Brain microvascular endothelial cell (primary cell): ENCODE measurements at regions not wholly inside any gene's neighbourhood (a gene's known extent, or its start where the extent isn't known, plus 50 kb on each side); places are given as distances from the start of the nearest gene placed in this dataset.
"Not testable (repeated sequence)": the region's sequence is repeated elsewhere in the genome, so short reads cannot be mapped to it uniquely, and the experiment has no call there.

Source experiments
- DNase-seq: peaks from one replicate; pipeline ENCODE4 v3.0.0-alpha.2; 2020
- H3K27ac ChIP-seq: fragments of 250-450 bp; sonication (Bioruptor Pico); 2 replicates; pipeline ENCODE4 v1.5.1; 2020; ENCODE audit warnings: mild to moderate bottlenecking, moderate library complexity
- H3K27me3 ChIP-seq: fragments of 250-450 bp; sonication (Bioruptor Pico); replicated peaks from 2 replicates; pipeline ENCODE4 v1.5.1; 2020; ENCODE audit warnings: mild to moderate bottlenecking
- H3K36me3 ChIP-seq: fragments of 250-450 bp; sonication (Bioruptor Pico); replicated peaks from 2 replicates; pipeline ENCODE4 v1.5.1; 2020; ENCODE audit warnings: mild to moderate bottlenecking
- H3K4me3 ChIP-seq: 2 replicates; pipeline ENCODE4 v1.5.1; 2011; ENCODE audit warnings: low read depth, mild to moderate bottlenecking, control low read depth, low read length, moderate library complexity
- in situ Hi-C: cut with HindIII; loops from 2 replicates; pipeline ENCODE4 v1.10.0; 2017; ENCODE audit warnings: low sequenced_read_pairs, low pct_ligation_motif_present
- TF ChIP-seq, protein P1 (sequence below): IDR thresholded peaks from 2 replicates; pipeline ENCODE4 v1.5.1; 2011; ENCODE audit warnings: low read depth, mild to moderate bottlenecking, moderate library complexity, low read length, control low read depth, inconsistent platforms; ENCODE audit errors: missing control alignments

DNA sequence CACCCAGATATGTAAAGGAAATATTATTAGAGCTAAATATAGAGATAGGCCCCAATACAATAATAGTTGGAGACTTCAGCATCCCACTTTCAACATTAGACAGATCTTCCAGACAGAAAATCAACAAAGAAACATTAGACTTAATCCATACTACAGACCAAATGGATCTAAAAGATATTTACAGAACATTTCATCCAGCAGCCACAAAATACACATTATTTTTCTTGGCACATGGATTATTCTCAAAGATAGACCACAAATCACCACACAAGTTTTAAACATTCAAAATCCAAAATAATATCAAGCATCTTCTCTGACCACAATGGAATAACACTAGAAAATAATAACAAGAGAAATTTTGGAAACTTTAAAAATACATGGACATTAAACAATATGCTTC is 1159.1 kb upstream of the CITED2 start:
- Histone ChIP-seq H3K36me3 (no peaks in the 10 kb centered on the region), H3K27ac (no peak overlapping the region), H3K27me3 (no peaks in the 10 kb centered on the region), H3K4me3 (no peak overlapping the region)
- in situ Hi-C loops = no loop called here
- TF ChIP-seq, protein P1, sequence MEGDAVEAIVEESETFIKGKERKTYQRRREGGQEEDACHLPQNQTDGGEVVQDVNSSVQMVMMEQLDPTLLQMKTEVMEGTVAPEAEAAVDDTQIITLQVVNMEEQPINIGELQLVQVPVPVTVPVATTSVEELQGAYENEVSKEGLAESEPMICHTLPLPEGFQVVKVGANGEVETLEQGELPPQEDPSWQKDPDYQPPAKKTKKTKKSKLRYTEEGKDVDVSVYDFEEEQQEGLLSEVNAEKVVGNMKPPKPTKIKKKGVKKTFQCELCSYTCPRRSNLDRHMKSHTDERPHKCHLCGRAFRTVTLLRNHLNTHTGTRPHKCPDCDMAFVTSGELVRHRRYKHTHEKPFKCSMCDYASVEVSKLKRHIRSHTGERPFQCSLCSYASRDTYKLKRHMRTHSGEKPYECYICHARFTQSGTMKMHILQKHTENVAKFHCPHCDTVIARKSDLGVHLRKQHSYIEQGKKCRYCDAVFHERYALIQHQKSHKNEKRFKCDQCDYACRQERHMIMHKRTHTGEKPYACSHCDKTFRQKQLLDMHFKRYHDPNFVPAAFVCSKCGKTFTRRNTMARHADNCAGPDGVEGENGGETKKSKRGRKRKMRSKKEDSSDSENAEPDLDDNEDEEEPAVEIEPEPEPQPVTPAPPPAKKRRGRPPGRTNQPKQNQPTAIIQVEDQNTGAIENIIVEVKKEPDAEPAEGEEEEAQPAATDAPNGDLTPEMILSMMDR = no peak
- DNase-seq = no peak

- H3K27me3 ChIP-seq = no peaks in the 10 kb centered on the region
- in situ Hi-C loops = no loop called here
- TF ChIP-seq, protein P1 = no peak
- H3K4me3 ChIP-seq = no peak overlapping the region
- DNase-seq = no peak
- H3K27ac ChIP-seq = no peak overlapping the region
- no peaks in the 10 kb centered on the region for H3K36me3 ChIP-seq
These were observed 1130.3 kb upstream of the CITED2 start for GRCh38 chr6:140504776-140505175.

DNA sequence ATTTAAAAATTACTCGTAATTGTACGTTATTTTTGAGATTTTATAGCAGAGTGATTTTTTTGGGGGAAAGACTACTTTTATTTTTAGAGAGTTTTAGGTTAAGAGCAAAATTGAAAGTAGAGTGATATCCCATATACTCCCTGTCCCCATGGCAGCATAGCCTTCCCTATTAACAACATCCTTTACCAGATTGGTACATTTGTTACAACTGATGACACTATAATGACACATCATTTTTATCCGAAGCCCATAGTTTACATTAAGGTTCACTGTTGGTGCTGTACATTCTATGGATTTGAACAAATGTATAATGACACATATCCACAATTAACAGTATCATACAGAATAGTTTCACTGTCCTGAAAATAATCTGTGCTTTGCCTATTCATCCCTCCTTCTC is 1126.4 kb upstream of the CITED2 start:
- no peak overlapping the region for H3K4me3 ChIP-seq
- TF ChIP-seq, protein P1 = no peak
- H3K27ac ChIP-seq = no peak overlapping the region
- in situ Hi-C loops = no loop called here
- no peaks in the 10 kb centered on the region for H3K36me3 ChIP-seq
- no peak for DNase-seq
- H3K27me3 ChIP-seq = no peaks in the 10 kb centered on the region

DNA sequence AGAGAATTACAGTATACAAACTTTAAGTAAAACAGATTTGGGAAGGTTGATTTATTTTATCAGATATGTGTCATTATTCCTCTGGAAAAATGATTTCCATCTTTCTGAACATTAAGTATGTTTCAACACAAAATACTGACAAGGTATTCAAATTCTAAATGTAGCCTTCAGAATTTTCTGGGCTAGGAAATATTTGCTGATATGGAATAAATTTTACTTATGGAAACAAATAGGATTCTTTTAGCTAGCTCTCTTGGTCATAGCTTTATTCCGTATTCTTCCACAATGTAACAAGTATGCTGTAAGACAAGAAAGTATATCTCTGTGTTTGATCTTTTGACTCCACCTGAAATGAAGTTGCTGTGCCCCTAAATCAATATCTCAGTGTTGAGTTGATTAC is 1125.2 kb upstream of the CITED2 start:
- Histone ChIP-seq H3K27ac (no peak overlapping the region), H3K27me3 (no peaks in the 10 kb centered on the region), H3K36me3 (no peaks in the 10 kb centered on the region), H3K4me3 (no peak overlapping the region)
- in situ Hi-C loops = no loop called here
- TF ChIP-seq, protein P1 = no peak
- no peak for DNase-seq

DNA sequence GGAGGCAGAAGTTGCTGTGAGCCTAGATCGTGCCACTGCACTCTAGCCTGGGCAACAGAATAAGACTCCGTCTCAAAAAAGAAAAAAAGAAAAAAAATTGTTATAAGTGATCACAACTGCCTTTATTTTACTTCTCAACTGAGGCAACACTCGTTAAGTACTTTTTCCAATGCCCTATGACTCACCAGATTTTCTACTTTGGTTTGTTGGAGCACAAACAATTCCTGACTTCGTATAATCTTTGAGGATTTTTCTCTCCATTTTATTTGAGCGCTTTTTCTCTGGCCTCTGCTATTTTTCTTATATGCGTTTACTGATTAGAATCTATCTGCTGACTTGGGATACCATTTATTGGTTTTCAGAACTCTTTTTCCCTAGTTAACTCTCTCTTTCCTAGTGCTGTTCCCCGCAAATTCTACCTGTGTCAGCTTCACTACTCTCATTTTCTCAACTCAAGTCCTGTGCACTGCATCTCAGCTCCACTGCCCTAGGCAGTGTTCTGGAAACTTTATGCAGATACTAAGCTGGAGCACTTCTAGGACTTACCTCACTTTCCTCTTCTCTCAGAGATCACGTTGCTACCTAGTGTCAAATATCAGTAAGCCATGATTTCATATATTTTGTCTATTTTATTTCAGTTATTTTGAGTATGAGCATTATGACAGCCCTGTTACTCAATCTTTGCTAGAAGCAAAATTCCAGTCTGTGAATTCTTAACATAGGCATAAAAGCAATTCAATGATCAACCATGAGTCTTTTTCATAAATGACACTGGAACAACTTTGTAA is 1120.1 kb upstream of the CITED2 start:
- TF ChIP-seq, protein P1 = no peak
- H3K27ac ChIP-seq = no peak overlapping the region
- in situ Hi-C loops = no loop called here
- no peak overlapping the region for H3K4me3 ChIP-seq
- H3K27me3 ChIP-seq = no peaks in the 10 kb centered on the region
- no peak for DNase-seq
- H3K36me3 ChIP-seq = no peaks in the 10 kb centered on the region

GRCh38 chr6:140493470-140493869 is 1119.0 kb upstream of the CITED2 start:
- in situ Hi-C loops = not testable (repeated sequence)

More at GRCh38 chr6:140493470-140493869, 1119.0 kb upstream of the CITED2 start:
- H3K4me3 ChIP-seq, DNase-seq, H3K27me3 ChIP-seq, H3K36me3 ChIP-seq, H3K27ac ChIP-seq: not testable (repeated sequence)
